A549 (cell line): ENCODE measurements at regions not wholly inside any gene's neighbourhood (a gene's known extent, or its start where the extent isn't known, plus 50 kb on each side); places are given as distances from the start of the nearest gene placed in this dataset.

Experiments used
- CHD2 ChIP-seq: fragments of 150-350 bp; IDR thresholded peaks from 2 replicates; pipeline ENCODE4 v1.6.1; 2014; ENCODE audit warnings: low read length; ENCODE audit not compliant: partially characterized antibody
- CTCF ChIP-seq: fragments of >200 bp; sonication (Bioruptor Twin); formaldehyde crosslinking; IDR thresholded peaks from 3 replicates; pipeline ENCODE4 v1.5.1; 2016
- HMGXB4 ChIP-seq: fragments of 250-450 bp; sonication (Bioruptor Pico); IDR thresholded peaks from 2 replicates; pipeline ENCODE4 v1.5.0; 2021; ENCODE audit warnings: mild to moderate bottlenecking, moderate library complexity, borderline replicate concordance
- HOXA7 ChIP-seq: fragments of 250-450 bp; sonication (Bioruptor Pico); IDR thresholded peaks from 2 replicates; pipeline ENCODE4 v1.5.0; 2020; ENCODE audit warnings: mild to moderate bottlenecking, moderate library complexity
- MAX ChIP-seq: IDR thresholded peaks from 2 replicates; pipeline ENCODE4 v1.6.1; 2012
- MAZ ChIP-seq: fragments of 150-350 bp; IDR thresholded peaks from 2 replicates; pipeline ENCODE4 v1.6.1; 2014; ENCODE audit warnings: antibody characterized with exemption, low read depth, low read length, borderline replicate concordance
- POLR2A ChIP-seq: IDR thresholded peaks from 2 replicates; pipeline ENCODE4 v1.6.1; 2012; ENCODE audit warnings: mild to moderate bottlenecking, low read length
- REST ChIP-seq: fragments of 200-600 bp; sonication (generic); IDR thresholded peaks from 2 replicates; pipeline ENCODE4 v1.6.1; 2016; ENCODE audit warnings: antibody characterized with exemption, mild to moderate bottlenecking, moderate library complexity
- RFX5 ChIP-seq: fragments of 450-650 bp; IDR thresholded peaks from 2 replicates; pipeline ENCODE4 v1.7.1; 2014; ENCODE audit warnings: antibody characterized with exemption, mild to moderate bottlenecking, moderate library complexity
- SMC3 ChIP-seq: fragments of >200 bp; sonication (Bioruptor Twin); formaldehyde crosslinking; IDR thresholded peaks from 3 replicates; pipeline ENCODE4 v1.6.1; 2018; ENCODE audit warnings: inconsistent platforms
- TP53 ChIP-seq: fragments of 250-450 bp; sonication (Bioruptor Pico); IDR thresholded peaks from 2 replicates; pipeline ENCODE4 v1.5.0; 2021; ENCODE audit warnings: mild to moderate bottlenecking, moderate library complexity
- ZFP36 ChIP-seq: fragments of 450-650 bp; IDR thresholded peaks from 2 replicates; pipeline ENCODE4 v1.6.1; 2014; ENCODE audit warnings: borderline replicate concordance; ENCODE audit not compliant: partially characterized antibody

- TF ChIP-seq SMC3 (no peak), TP53 (CRISPR knock-in tag) (no peak), CTCF (no peak), CHD2 (no peak), MAX (no peak), RFX5 (no peak), POLR2A (no peak), MAZ (no peak), HMGXB4 (CRISPR knock-in tag) (no peak), REST (no peak), ZFP36 (no peak), HOXA7 (CRISPR knock-in tag) (no peak)
Observed at GRCh38 chr12:58465418-58465817, 454.9 kb downstream of the LRIG3 start.
